HL-60 (cell line): ENCODE measurements at regions not wholly inside any gene's neighbourhood (a gene's known extent, or its start where the extent isn't known, plus 50 kb on each side); places are given as distances from the start of the nearest gene placed in this dataset.

Source experiments
- DNase-seq, 2 experiments: peaks; one replicate each; pipeline ENCODE4 v3.0.0-alpha.2; 2010 to 2020; ENCODE audit warnings: low read depth in 1 of 2, low spot score in 1 of 2
- H3K27ac ChIP-seq: fragments of 250-450 bp; sonication (Bioruptor Pico); replicated peaks from 2 replicates; pipeline ENCODE4 v1.5.1; 2020; ENCODE audit warnings: mild to moderate bottlenecking, moderate library complexity
- H3K27me3 ChIP-seq: fragments of 250-450 bp; sonication (Bioruptor Pico); 2 replicates; pipeline ENCODE4 v1.5.1; 2021; ENCODE audit warnings: mild to moderate bottlenecking, moderate library complexity; ENCODE audit not compliant: insufficient read depth, poor library complexity, severe bottlenecking
- H3K4me3 ChIP-seq: replicated peaks from 2 replicates; pipeline ENCODE4 v1.5.1; 2011; ENCODE audit warnings: mild to moderate bottlenecking, control low read depth, low read length; ENCODE audit not compliant: insufficient read depth
- GABPA ChIP-seq: IDR thresholded peaks from 2 replicates; pipeline ENCODE4 v1.6.1; 2012; ENCODE audit warnings: low read depth
- POLR2AphosphoS5 ChIP-seq: IDR thresholded peaks from 2 replicates; pipeline ENCODE4 v1.6.1; 2012; ENCODE audit warnings: low read depth
- SPI1 ChIP-seq: IDR thresholded peaks from 2 replicates; pipeline ENCODE4 v1.6.1; 2012; ENCODE audit warnings: low read depth, mild to moderate bottlenecking, borderline replicate concordance
- TF ChIP-seq, protein P1 (sequence below): IDR thresholded peaks from one replicate; pipeline ENCODE4 v1.5.1; 2011; ENCODE audit warnings: low read length, control low read depth, inconsistent platforms; ENCODE audit not compliant: insufficient read depth
- TF ChIP-seq, protein P2 (sequence below): IDR thresholded peaks from 2 replicates; pipeline ENCODE4 v1.6.1; 2012; ENCODE audit warnings: low read depth; ENCODE audit not compliant: insufficient replicate concordance

DNA sequence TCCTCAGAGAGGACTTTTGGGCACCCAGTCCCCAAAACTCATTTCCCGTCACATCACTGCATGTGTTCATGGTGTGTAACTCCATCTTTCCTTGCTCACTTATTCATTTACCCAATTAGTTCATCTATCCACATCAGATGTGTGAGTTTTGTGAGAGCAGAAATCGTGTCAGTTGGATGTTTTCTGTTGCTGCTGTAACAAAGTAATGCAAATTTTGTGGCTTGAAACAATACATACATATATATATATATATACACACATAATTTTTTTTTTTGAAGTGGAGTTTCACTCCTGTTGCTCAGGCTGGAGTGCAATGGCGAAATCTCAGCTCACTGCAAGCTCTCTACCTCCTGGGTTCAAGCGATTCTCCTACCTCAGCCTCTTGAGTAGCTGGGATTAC is 70.5 kb upstream of the BOD1 start:
- Histone ChIP-seq H3K27me3 (no peaks in the 10 kb centered on the region), H3K4me3 (no peak overlapping the region), H3K27ac (no peak overlapping the region)
- TF ChIP-seq POLR2AphosphoS5: no peak
- TF ChIP-seq, protein P1, sequence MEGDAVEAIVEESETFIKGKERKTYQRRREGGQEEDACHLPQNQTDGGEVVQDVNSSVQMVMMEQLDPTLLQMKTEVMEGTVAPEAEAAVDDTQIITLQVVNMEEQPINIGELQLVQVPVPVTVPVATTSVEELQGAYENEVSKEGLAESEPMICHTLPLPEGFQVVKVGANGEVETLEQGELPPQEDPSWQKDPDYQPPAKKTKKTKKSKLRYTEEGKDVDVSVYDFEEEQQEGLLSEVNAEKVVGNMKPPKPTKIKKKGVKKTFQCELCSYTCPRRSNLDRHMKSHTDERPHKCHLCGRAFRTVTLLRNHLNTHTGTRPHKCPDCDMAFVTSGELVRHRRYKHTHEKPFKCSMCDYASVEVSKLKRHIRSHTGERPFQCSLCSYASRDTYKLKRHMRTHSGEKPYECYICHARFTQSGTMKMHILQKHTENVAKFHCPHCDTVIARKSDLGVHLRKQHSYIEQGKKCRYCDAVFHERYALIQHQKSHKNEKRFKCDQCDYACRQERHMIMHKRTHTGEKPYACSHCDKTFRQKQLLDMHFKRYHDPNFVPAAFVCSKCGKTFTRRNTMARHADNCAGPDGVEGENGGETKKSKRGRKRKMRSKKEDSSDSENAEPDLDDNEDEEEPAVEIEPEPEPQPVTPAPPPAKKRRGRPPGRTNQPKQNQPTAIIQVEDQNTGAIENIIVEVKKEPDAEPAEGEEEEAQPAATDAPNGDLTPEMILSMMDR: no peak
- TF ChIP-seq SPI1: no peak
- DNase-seq: no peak

- TF ChIP-seq POLR2AphosphoS5 (no peak), GABPA (no peak), SPI1 (no peak)
- TF ChIP-seq, protein P2, sequence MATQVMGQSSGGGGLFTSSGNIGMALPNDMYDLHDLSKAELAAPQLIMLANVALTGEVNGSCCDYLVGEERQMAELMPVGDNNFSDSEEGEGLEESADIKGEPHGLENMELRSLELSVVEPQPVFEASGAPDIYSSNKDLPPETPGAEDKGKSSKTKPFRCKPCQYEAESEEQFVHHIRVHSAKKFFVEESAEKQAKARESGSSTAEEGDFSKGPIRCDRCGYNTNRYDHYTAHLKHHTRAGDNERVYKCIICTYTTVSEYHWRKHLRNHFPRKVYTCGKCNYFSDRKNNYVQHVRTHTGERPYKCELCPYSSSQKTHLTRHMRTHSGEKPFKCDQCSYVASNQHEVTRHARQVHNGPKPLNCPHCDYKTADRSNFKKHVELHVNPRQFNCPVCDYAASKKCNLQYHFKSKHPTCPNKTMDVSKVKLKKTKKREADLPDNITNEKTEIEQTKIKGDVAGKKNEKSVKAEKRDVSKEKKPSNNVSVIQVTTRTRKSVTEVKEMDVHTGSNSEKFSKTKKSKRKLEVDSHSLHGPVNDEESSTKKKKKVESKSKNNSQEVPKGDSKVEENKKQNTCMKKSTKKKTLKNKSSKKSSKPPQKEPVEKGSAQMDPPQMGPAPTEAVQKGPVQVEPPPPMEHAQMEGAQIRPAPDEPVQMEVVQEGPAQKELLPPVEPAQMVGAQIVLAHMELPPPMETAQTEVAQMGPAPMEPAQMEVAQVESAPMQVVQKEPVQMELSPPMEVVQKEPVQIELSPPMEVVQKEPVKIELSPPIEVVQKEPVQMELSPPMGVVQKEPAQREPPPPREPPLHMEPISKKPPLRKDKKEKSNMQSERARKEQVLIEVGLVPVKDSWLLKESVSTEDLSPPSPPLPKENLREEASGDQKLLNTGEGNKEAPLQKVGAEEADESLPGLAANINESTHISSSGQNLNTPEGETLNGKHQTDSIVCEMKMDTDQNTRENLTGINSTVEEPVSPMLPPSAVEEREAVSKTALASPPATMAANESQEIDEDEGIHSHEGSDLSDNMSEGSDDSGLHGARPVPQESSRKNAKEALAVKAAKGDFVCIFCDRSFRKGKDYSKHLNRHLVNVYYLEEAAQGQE: no peak
- TF ChIP-seq, protein P1: no peak
- no peaks in the 10 kb centered on the region for H3K27me3 ChIP-seq
- H3K27ac ChIP-seq: no peak overlapping the region
- no peak for DNase-seq
- no peak overlapping the region for H3K4me3 ChIP-seq
Measured at GRCh38 chr5:173688703-173689102, 72.3 kb upstream of the BOD1 start.

DNA sequence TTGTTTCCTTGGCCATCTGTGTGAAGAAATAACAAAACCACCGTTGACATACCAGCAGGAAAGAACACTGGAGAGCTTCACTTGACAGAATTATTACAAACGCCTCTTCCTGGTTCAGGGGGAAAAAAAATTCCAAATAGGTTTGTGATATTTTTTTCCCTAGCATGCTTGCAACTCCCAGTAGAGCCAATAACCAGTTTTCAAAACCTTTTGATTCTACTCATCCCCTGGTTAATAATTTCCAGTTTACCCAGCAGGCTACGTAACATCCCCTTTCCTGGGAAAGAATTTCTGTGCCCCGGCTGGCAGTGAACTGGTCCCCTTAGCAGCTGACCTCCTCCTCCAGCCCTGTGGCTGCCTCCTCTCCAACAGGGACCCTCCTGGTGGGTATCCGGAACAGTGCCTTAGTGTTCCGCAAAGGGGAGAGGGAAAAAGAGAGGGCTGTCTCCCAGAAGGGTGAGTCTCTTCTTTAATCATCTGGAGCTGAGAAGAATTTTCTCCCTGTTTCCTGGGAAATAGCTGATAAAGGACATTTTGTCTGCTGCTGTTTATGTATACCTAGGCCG is 72.8 kb upstream of the BOD1 start:
- no peak overlapping the region for H3K4me3 ChIP-seq
- H3K27me3 ChIP-seq: no peaks in the 10 kb centered on the region
- DNase-seq: no peak
- TF ChIP-seq SPI1 (no peak), GABPA (no peak), POLR2AphosphoS5 (no peak)
- TF ChIP-seq, protein P2: no peak
- TF ChIP-seq, protein P1: no peak
- H3K27ac ChIP-seq: no peak overlapping the region

DNA sequence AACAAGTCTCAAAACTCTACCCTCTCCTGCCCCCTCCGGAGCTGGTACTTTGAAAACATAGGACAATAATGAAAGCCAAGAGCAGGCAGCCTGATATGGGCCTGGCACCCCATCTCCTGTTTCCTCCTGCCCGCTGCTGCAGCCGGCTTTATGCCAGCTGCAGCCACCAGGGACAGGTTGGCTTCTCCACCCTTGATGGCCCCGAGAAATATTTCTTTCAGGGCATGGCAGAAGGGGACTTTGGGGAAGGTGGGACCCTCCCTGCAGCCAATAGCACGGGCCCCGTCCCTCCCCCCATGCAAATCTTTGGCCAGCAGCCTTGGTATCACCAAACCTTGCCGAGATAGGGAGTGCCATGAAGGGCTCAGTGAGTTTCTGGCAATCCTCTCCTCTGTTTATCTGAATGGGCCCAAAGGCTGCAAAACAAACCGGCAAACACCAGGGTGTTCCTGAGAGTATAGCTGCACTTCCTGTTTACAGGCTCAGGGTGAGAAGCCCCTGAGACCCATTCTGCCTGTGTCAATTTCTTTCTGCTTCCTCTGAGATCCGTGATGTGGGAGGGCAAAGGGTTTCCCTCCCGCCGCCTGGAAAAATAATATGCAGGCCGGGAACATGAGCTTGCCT is 73.4 kb upstream of the BOD1 start:
- no peak for DNase-seq
- Histone ChIP-seq H3K27ac (no peak overlapping the region), H3K4me3 (no peak overlapping the region), H3K27me3 (no peaks in the 10 kb centered on the region)
- TF ChIP-seq SPI1 (peak; percentile 14; the same call in 1 of the 2 replicates), GABPA (no peak)
